GM12875 (cell line): ENCODE measurements at regions not wholly inside any gene's neighbourhood (a gene's known extent, or its start where the extent isn't known, plus 50 kb on each side); places are given as distances from the start of the nearest gene placed in this dataset.

Source experiments
- H3K4me3 ChIP-seq: one replicate; pipeline ENCODE4 v1.5.1; 2011; ENCODE audit warnings: low read depth, low read length, control low read depth
- TF ChIP-seq, protein P1 (sequence below): IDR thresholded peaks from 2 replicates; pipeline ENCODE4 v1.5.1; 2011; ENCODE audit warnings: low read depth, mild to moderate bottlenecking, control low read depth, inconsistent platforms, low read length, moderate library complexity, borderline replicate concordance; ENCODE audit not compliant: insufficient read depth

DNA sequence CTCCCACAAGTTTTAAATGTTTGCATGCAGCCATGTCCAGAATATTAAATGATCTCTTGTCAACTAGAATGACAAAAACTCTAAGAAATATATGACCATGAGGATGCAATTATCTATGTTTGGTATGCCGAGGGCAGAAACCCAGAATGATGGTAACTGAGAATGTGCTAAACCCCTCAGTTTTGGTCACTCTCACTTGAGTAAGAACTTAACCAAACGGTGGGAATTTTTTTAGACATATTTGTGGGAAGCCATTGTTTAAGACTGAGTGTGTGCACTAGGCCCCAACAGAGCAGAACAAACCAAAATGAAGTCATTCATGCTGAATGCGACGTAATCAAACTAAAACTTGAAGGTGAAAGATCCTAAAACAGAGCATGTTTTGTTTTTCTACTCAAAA is 1927.9 kb upstream of the SEL1L start:
- TF ChIP-seq, protein P1, sequence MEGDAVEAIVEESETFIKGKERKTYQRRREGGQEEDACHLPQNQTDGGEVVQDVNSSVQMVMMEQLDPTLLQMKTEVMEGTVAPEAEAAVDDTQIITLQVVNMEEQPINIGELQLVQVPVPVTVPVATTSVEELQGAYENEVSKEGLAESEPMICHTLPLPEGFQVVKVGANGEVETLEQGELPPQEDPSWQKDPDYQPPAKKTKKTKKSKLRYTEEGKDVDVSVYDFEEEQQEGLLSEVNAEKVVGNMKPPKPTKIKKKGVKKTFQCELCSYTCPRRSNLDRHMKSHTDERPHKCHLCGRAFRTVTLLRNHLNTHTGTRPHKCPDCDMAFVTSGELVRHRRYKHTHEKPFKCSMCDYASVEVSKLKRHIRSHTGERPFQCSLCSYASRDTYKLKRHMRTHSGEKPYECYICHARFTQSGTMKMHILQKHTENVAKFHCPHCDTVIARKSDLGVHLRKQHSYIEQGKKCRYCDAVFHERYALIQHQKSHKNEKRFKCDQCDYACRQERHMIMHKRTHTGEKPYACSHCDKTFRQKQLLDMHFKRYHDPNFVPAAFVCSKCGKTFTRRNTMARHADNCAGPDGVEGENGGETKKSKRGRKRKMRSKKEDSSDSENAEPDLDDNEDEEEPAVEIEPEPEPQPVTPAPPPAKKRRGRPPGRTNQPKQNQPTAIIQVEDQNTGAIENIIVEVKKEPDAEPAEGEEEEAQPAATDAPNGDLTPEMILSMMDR, result no peak
- no peak overlapping the region for H3K4me3 ChIP-seq

- no peak overlapping the region for H3K4me3 ChIP-seq
- TF ChIP-seq, protein P1, result no peak
These were observed 1929.1 kb upstream of the SEL1L start for GRCh38 chr14:83462759-83463158.

- TF ChIP-seq, protein P1, result peak; percentile 52
- H3K4me3 ChIP-seq, result no peak overlapping the region
These were observed 1929.9 kb upstream of the SEL1L start for GRCh38 chr14:83463500-83464098.

DNA sequence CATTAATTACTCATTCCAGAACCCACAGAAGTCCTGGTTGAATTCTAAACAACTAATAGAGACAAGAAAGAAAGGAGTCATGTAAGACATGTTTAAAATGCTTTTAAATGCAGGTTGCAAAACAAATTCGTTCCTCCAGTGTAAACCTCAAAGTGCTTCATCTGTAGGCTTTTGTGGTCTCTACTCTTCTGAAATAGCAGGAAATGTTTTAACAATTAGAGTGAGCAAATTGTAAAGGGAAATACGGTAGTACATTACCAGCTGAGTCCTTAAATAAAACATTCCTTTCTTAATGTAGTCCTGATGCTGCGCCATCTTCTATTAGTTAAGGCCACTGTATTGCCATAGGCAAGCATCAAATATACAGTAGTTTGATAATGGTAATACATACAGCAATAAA is 1934.2 kb upstream of the SEL1L start:
- TF ChIP-seq, protein P1, result no peak
- no peak overlapping the region for H3K4me3 ChIP-seq

DNA sequence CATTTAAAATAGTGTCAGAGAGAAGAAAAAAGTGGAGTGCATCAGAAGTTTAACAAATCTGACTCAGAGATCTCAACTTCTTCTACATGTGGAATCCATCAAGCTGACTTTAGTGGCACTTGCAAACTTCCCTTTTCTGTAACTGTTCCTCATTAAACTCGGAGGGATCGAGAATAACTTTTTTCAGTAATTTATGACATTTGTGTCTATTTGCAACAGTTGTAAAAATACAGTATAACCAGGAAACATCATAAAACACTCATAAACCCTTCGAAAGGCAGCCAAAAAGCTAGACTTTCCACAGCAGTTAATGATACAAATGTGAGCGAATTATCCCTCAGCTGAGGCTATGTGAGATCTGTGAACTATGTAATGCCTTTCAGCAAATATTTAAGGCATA is 1936.8 kb upstream of the SEL1L start:
- TF ChIP-seq, protein P1, result no peak
- no peak overlapping the region for H3K4me3 ChIP-seq

DNA sequence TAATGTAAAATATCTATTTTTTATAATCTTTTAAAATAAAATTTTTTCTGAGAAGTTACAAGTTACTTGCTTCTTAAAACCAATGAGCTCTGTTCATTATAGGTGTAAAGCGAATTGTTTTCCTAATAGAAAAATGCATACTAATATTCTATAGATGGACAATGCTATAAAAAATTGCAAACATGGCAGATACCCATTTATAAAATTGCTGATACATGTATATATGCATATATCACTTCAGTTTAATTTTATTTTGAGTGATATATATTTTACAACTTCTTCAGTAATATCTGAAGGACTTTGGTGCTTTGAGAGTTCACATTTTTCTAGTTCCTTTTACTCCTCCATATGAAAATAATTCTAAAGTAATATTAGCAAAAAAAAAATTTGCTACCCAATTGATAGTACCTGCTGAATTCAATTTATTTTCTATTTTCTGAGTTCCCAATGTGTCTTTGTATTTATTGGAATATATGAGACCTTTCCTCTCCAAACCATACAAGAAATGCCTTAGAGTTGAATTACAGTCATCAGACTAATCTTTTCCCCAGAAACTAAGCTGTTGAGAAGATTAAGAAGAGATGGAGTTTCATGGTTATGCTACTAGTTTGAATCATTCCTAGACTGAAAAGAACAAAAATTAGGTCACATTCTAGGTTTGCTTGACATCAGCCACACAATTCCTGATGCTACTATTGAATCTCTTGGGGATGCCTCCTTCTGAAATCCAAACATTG is 1937.5 kb upstream of the SEL1L start:
- TF ChIP-seq, protein P1, result no peak

GRCh38 chr14:83473416-83474235 is 1940.0 kb upstream of the SEL1L start:
- TF ChIP-seq, protein P1, result no peak
- no peak overlapping the region for H3K4me3 ChIP-seq

More for the DNA sequence above, 1937.5 kb upstream of the SEL1L start:
- H3K4me3 ChIP-seq, result no peak overlapping the region
